HTR-8/SVneo (cell line): ENCODE measurements at regions not wholly inside any gene's neighbourhood (a gene's known extent, or its start where the extent isn't known, plus 50 kb on each side); places are given as distances from the start of the nearest gene placed in this dataset.
A peak's percentile ranks its signal among the peaks of the same experiment; 100 is the strongest.
"Not testable (repeated sequence)": the region's sequence is repeated elsewhere in the genome, so short reads cannot be mapped to it uniquely, and the experiment has no call there.

Experiments used
- DNase-seq: peaks from one replicate; pipeline ENCODE4 v3.0.0; 2011; ENCODE audit warnings: low spot score, mixed read lengths; ENCODE audit not compliant: insufficient read length
- FAIRE-seq: peaks from 2 replicates; lab custom pipeline; 2011; peaks lifted over from hg19 to GRCh38; lab: Jason Lieb, UNC

GRCh38 chr5:25764733-25765132, 1120.0 kb upstream of the CDH10 start:
- DNase-seq (no peak), FAIRE-seq (no peak)

- DNase-seq (no peak), FAIRE-seq (no peak)
Observed at GRCh38 chr5:25763781-25764180, 1119.0 kb upstream of the CDH10 start.

- DNase-seq, result no peak
- no peak for FAIRE-seq
Observed at GRCh38 chr5:25754895-25755294, 1110.1 kb upstream of the CDH10 start.

- FAIRE-seq, result no peak
- DNase-seq, result no peak
Observed at GRCh38 chr5:25744908-25745307, 1100.1 kb upstream of the CDH10 start.

GRCh38 chr5:25716680-25717079, 1071.9 kb upstream of the CDH10 start:
- DNase-seq, result no peak
- no peak for FAIRE-seq

GRCh38 chr5:25713259-25713658, 1068.5 kb upstream of the CDH10 start:
- FAIRE-seq (peak; percentile 74), DNase-seq (no peak)

- FAIRE-seq (no peak), DNase-seq (no peak)
Observed at GRCh38 chr5:25707093-25707492, 1062.3 kb upstream of the CDH10 start.

- no peak for DNase-seq
- peak; percentile 71 for FAIRE-seq
Observed at GRCh38 chr5:25701936-25702335, 1057.2 kb upstream of the CDH10 start.

GRCh38 chr5:25694801-25695200, 1050.0 kb upstream of the CDH10 start:
- DNase-seq (no peak), FAIRE-seq (peak; percentile 16)

GRCh38 chr5:25688156-25688555, 1043.4 kb upstream of the CDH10 start:
- FAIRE-seq, result no peak
- DNase-seq, result no peak

GRCh38 chr5:25669645-25670401, 1025.0 kb upstream of the CDH10 start:
- FAIRE-seq, result no peak
- DNase-seq, result no peak

GRCh38 chr5:25662610-25663009, 1017.8 kb upstream of the CDH10 start:
- DNase-seq (no peak), FAIRE-seq (no peak)

GRCh38 chr5:25650316-25650715, 1005.5 kb upstream of the CDH10 start:
- not testable (repeated sequence) for FAIRE-seq, DNase-seq

GRCh38 chr5:25649628-25650265, 1005.0 kb upstream of the CDH10 start:
- FAIRE-seq (peak; percentile 58), DNase-seq (peak; percentile 54)

GRCh38 chr5:25646421-25647341, 1001.9 kb upstream of the CDH10 start:
- DNase-seq (no peak), FAIRE-seq (no peak)

- no peak for DNase-seq
- no peak for FAIRE-seq
Observed at GRCh38 chr5:25641124-25641523, 996.3 kb upstream of the CDH10 start.

GRCh38 chr5:25619273-25619672, 974.5 kb upstream of the CDH10 start:
- FAIRE-seq (no peak), DNase-seq (peak; percentile 26)

- DNase-seq, result no peak
Observed at GRCh38 chr5:25618821-25619220, 974.0 kb upstream of the CDH10 start.

GRCh38 chr5:25614466-25614865, 969.7 kb upstream of the CDH10 start:
- no peak for FAIRE-seq
- DNase-seq, result no peak

More at GRCh38 chr5:25618821-25619220, 974.0 kb upstream of the CDH10 start:
- FAIRE-seq, result peak; percentile 9

GRCh38 chr5:25604681-25605080, 959.9 kb upstream of the CDH10 start:
- no peak for FAIRE-seq
- no peak for DNase-seq

GRCh38 chr5:25579111-25579510, 934.3 kb upstream of the CDH10 start:
- DNase-seq (no peak), FAIRE-seq (peak; percentile 20)
